ENCODE measurements at regions not wholly inside any gene's neighbourhood (a gene's known extent, or its start where the extent isn't known, plus 50 kb on each side); places are given as distances from the start of the nearest gene placed in this dataset.

DNA sequence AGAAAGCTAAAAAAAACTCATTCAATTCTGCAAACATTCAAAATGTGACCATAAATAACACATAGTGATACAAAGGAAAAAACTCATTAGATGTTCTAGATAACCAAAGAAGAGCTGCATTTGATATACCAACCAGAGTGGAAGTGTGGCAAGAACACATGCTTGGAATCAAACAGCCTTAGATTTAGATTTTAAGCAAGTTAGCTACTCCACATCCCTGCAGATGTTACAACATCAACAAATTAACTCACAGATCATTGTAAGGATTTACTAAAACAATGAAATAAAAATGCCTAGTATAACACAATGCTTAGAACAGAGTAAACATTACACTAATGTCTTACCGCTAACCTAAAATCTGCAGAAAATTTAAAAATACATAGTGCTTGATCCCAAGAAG is 114.0 kb upstream of the AKIP1 start:
- no peak for TF ChIP-seq POLR2A (IDR thresholded peaks at IDR 0.05; ENCODE audit: low read length)
- no peak for TF ChIP-seq GATA1 (IDR thresholded peaks at IDR 0.05; ENCODE audit: low read depth, low read length)
